ENCODE measurements at regions not wholly inside any gene's neighbourhood (a gene's known extent, or its start where the extent isn't known, plus 50 kb on each side); places are given as distances from the start of the nearest gene placed in this dataset.
"Not testable (repeated sequence)": the region's sequence is repeated elsewhere in the genome, so short reads cannot be mapped to it uniquely, and the experiment has no call there.

GRCh38 chr10:65628493-65629139, 1297.2 kb upstream of the LRRTM3 start:
- DNase-seq (ENCODE audit: low read depth in 1 of 2, low spot score in 1 of 2): no peak
- no peak for TF ChIP-seq JUND (IDR thresholded peaks at IDR 0.05; ENCODE audit: low read depth)
- in situ Hi-C loops (cut with HindIII; ENCODE audit: low pct_unique_long_range_greater_than_20kb, low sequenced_read_pairs): no loop called here

DNA sequence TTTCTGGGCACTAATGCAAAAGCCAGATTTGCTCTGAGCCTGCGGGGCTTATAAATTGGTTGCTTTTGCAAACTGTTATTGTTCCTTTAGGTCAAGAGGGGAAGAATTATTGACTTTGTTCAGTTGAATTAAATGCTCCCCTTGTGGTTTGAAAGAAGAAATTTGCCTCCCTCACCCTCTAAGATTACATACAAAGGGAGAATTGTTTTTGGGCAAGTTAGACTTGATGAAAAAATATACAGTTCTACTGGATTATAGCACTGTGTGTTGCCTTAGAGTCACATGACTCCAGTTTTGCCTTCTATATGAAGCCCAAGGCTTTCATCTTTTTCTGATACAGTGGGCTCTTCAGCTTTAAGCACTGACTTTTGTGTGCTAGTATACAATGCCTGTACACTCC, 1265.8 kb upstream of the LRRTM3 start:
- TF ChIP-seq JUND (IDR thresholded peaks at IDR 0.05; ENCODE audit: low read depth): no peak
- in situ Hi-C loops (cut with HindIII; ENCODE audit: low pct_unique_long_range_greater_than_20kb, low sequenced_read_pairs): no loop called here
- no peak for DNase-seq (ENCODE audit: low read depth in 1 of 2, low spot score in 1 of 2)

GRCh38 chr10:65670087-65670486, 1255.7 kb upstream of the LRRTM3 start:
- no peak for TF ChIP-seq JUND (IDR thresholded peaks at IDR 0.05; ENCODE audit: low read depth)
- in situ Hi-C loops (cut with HindIII; ENCODE audit: low pct_unique_long_range_greater_than_20kb, low sequenced_read_pairs): no loop called here
- DNase-seq (ENCODE audit: low read depth in 1 of 2, low spot score in 1 of 2): peak in 1 of 2 experiments; percentile 37

- in situ Hi-C loops (cut with HindIII; ENCODE audit: low pct_unique_long_range_greater_than_20kb, low sequenced_read_pairs); DNase-seq (ENCODE audit: low read depth in 1 of 2, low spot score in 1 of 2): not testable (repeated sequence)
These were observed 1255.2 kb upstream of the LRRTM3 start for GRCh38 chr10:65670596-65670995.

GRCh38 chr10:65675236-65675635, 1250.6 kb upstream of the LRRTM3 start:
- in situ Hi-C loops (cut with HindIII; ENCODE audit: low pct_unique_long_range_greater_than_20kb, low sequenced_read_pairs): no loop called here
- no peak for DNase-seq (ENCODE audit: low read depth in 1 of 2, low spot score in 1 of 2)
- TF ChIP-seq JUND (IDR thresholded peaks at IDR 0.05; ENCODE audit: low read depth): no peak

- no peak for DNase-seq (ENCODE audit: low read depth in 1 of 2, low spot score in 1 of 2)
- no peak for TF ChIP-seq JUND (IDR thresholded peaks at IDR 0.05; ENCODE audit: low read depth)
- in situ Hi-C loops (cut with HindIII; ENCODE audit: low pct_unique_long_range_greater_than_20kb, low sequenced_read_pairs): no loop called here
These were observed 1240.9 kb upstream of the LRRTM3 start for GRCh38 chr10:65684896-65685295.

- in situ Hi-C loops (cut with HindIII; ENCODE audit: low pct_unique_long_range_greater_than_20kb, low sequenced_read_pairs): no loop called here
- DNase-seq (ENCODE audit: low read depth in 1 of 2, low spot score in 1 of 2): no peak
- TF ChIP-seq JUND (IDR thresholded peaks at IDR 0.05; ENCODE audit: low read depth): no peak
These were observed 1224.6 kb upstream of the LRRTM3 start for GRCh38 chr10:65701168-65701776.

- no peak for TF ChIP-seq JUND (IDR thresholded peaks at IDR 0.05; ENCODE audit: low read depth)
- in situ Hi-C loops (cut with HindIII; ENCODE audit: low pct_unique_long_range_greater_than_20kb, low sequenced_read_pairs): no loop called here
- no peak for DNase-seq (ENCODE audit: low read depth in 1 of 2, low spot score in 1 of 2)
These were observed 1217.8 kb upstream of the LRRTM3 start for GRCh38 chr10:65708057-65708456.

- in situ Hi-C loops (cut with HindIII; ENCODE audit: low pct_unique_long_range_greater_than_20kb, low sequenced_read_pairs): no loop called here
- no peak for DNase-seq (ENCODE audit: low read depth in 1 of 2, low spot score in 1 of 2)
- TF ChIP-seq JUND (IDR thresholded peaks at IDR 0.05; ENCODE audit: low read depth): no peak
These were observed 1215.5 kb upstream of the LRRTM3 start for GRCh38 chr10:65710306-65710705.

- in situ Hi-C loops (cut with HindIII; ENCODE audit: low pct_unique_long_range_greater_than_20kb, low sequenced_read_pairs): no loop called here
- no peak for TF ChIP-seq JUND (IDR thresholded peaks at IDR 0.05; ENCODE audit: low read depth)
These were observed 1206.0 kb upstream of the LRRTM3 start for GRCh38 chr10:65719790-65720189.

GRCh38 chr10:65720901-65721300, 1204.9 kb upstream of the LRRTM3 start:
- in situ Hi-C loops (cut with HindIII; ENCODE audit: low pct_unique_long_range_greater_than_20kb, low sequenced_read_pairs): no loop called here

More at GRCh38 chr10:65719790-65720189, 1206.0 kb upstream of the LRRTM3 start:
- DNase-seq (ENCODE audit: low read depth in 1 of 2, low spot score in 1 of 2): no peak

GRCh38 chr10:65723525-65723924, 1202.3 kb upstream of the LRRTM3 start:
- in situ Hi-C loops (cut with HindIII; ENCODE audit: low pct_unique_long_range_greater_than_20kb, low sequenced_read_pairs): no loop called here

More at GRCh38 chr10:65720901-65721300, 1204.9 kb upstream of the LRRTM3 start:
- no peak for DNase-seq (ENCODE audit: low read depth in 1 of 2, low spot score in 1 of 2)
- TF ChIP-seq JUND (IDR thresholded peaks at IDR 0.05; ENCODE audit: low read depth): no peak

GRCh38 chr10:65735382-65735781, 1190.5 kb upstream of the LRRTM3 start:
- TF ChIP-seq JUND (IDR thresholded peaks at IDR 0.05; ENCODE audit: low read depth): no peak
- in situ Hi-C loops (cut with HindIII; ENCODE audit: low pct_unique_long_range_greater_than_20kb, low sequenced_read_pairs): no loop called here
- DNase-seq (ENCODE audit: low read depth in 1 of 2, low spot score in 1 of 2): no peak

More at GRCh38 chr10:65723525-65723924, 1202.3 kb upstream of the LRRTM3 start:
- no peak for DNase-seq (ENCODE audit: low read depth in 1 of 2, low spot score in 1 of 2)
- no peak for TF ChIP-seq JUND (IDR thresholded peaks at IDR 0.05; ENCODE audit: low read depth)

GRCh38 chr10:65742906-65743305, 1182.9 kb upstream of the LRRTM3 start:
- TF ChIP-seq JUND (IDR thresholded peaks at IDR 0.05; ENCODE audit: low read depth): no peak
- in situ Hi-C loops (cut with HindIII; ENCODE audit: low pct_unique_long_range_greater_than_20kb, low sequenced_read_pairs): no loop called here
- no peak for DNase-seq (ENCODE audit: low read depth in 1 of 2, low spot score in 1 of 2)
